GM18520 (cell line): ENCODE measurements at regions not wholly inside any gene's neighbourhood (a gene's known extent, or its start where the extent isn't known, plus 50 kb on each side); places are given as distances from the start of the nearest gene placed in this dataset.
"Not testable (repeated sequence)": the region's sequence is repeated elsewhere in the genome, so short reads cannot be mapped to it uniquely, and the experiment has no call there.

Experiments used
- ATAC-seq: cut with Tn5 transposase; IDR thresholded peaks from one replicate; pipeline ENCODE4 v1.9.1; 2021; ENCODE audit not compliant: unreplicated experiment

DNA sequence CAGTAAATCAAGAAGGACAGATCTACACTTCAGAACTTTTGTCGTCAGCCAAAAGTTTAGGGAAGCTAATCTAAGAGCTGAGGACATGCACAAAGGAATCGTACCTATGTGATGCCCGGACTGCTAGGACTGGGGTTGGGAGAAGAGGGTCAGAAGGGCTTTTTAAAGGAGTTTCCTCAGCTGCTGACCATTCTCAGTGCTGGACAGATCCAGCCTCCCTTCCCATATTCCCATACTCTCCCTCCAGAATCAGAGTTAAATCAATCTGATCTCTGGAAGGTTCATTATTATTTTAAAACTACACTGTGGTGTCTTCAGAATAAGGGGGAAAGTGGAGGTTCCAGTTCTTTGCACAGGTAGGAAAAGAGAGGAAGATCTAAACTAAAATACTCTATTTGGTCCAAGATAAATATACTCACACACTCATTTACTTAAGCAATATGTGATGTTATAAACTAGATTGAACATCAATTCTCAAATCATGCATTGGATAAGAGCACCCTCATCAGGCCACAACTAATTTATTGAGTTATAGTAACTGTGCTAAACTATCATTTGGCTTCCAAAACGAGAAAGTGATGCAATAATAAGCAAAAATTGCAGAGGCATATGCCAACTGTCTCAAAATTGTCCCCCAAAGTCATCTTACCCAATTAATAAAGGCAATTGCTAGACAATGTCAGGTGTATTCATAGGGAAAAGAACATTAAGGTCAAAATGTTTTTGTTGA, 124.7 kb downstream of the HNRNPD start:
- no peak for ATAC-seq

DNA sequence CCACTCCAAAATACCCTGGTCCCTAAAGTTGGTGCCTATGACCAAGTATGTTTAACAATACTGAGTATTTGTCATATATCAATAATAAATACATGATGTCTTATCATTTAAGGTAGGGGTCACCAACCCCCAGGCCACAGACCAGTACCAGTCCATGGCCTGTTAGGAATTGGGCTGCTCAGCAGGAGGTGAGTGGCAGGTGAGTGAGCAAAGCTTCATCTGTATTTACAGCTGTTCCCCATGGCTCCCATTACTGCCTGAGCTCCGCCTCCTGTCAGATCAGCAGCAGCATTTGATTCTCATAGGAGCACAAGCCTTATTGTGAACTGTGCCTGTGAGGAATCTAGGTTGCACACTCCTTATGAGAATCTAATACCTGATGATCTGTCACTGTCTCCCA, 126.2 kb downstream of the HNRNPD start:
- ATAC-seq: no peak

DNA sequence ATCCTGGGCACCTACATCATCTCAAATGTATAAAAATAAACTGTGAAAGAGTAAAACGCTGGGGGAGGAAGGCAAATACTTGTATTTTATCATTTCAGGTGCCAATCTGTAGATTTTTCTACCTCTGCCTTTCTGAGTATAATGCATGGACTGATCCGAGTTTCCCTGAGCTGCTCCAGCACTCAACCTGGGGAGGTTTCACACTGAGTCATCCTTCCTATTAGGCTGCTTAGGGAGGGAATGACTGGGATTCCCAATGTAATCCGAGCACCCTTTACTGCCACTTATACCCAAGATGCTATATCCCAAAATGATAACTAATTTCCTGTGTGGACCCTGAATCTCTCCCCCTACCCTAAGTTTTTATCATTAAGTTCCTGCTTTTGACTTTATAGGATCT, 126.6 kb downstream of the HNRNPD start:
- ATAC-seq: no peak

DNA sequence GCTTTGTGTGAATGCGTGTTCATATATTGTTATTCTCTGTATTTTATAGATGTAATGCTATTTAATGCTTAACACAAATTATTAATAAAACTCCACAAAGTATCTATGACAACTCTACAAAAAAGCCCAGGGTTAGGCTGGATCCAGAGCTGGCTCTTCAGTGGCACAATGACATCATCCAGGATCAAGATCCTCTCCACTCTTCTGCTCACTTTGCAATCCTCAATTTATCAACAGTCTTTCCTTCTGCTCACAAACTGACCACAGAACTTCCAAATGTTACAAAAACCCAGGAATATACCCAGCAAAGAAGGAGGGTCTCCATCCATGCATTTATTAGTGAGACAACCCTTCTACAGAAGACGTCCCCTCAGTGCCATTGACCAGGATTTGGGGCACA, 132.3 kb downstream of the HNRNPD start:
- no peak for ATAC-seq

DNA sequence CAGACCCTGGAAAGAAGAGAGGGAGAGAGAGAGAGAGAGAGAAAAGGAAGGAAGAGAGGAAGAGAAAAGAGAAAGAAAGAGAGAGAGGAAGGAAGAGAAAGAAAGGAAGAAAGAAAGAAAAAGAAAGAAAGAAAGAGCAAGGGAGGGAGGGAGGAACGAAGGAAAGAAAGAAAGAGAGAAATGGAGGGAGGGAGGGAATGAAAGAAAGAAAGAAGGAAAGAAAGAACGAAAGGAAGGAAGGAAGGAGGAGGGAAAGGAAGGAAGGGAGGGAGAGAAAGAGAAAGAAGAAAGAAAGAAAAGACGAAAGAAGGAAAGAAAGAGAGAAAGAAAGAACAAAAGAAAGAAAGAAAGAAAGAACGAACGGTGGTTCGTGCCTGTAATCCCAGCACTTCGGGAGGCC, 133.4 kb downstream of the HNRNPD start:
- ATAC-seq: no peak

DNA sequence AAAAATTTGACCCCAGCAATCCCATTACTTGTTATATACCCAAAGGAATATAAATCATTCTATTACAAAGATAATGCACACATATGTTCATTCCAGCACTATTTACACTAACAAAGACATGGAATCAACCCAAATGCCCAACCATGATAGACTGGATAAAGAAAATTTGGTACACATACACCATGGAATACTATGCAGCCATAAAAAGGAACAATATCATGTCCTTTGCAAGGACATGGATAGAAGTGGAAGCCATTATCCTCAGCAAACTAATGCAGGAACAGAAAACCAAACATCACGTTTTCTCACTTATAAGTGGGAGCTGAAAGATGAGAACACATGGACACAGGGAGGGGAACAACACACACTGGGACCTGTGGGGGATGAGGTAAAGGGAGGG, 136.6 kb downstream of the HNRNPD start:
- ATAC-seq: not testable (repeated sequence)

DNA sequence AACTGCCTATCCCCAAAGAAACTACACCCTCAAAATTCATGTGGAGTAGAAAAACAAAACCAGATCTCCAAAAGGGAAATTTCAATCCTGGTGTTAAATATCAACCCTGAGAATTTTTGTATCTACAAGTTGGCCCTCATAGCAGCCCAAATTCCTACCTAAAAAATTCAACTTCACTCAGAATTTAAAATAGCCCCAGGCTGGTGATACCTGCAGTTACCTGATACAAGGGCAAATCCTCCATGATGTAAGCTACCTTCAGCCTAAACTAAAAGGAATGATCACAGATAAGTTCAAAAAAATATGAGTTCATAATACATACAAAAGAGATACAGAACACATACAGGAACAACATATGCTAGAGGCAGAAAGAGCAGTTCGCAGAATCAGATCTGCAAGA, 138.4 kb downstream of the HNRNPD start:
- no peak for ATAC-seq

DNA sequence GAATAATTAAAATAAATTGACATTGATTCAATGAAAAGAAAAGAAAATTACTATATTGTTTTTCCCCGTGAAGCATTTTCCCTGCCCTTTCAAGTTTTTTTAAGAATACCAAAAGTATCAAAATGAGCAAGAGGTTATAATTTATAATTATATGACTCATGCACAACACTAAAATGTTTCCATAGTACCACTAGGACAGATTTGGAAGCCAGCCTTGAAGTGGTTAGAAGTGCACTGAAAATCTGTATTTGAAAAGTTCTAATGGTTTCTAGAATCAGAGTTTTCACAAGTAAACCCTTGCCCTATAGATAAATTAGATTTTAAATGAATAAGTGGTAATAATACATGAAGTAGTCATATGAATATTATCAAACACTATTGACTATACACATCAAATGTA, 140.9 kb downstream of the HNRNPD start:
- no peak for ATAC-seq

DNA sequence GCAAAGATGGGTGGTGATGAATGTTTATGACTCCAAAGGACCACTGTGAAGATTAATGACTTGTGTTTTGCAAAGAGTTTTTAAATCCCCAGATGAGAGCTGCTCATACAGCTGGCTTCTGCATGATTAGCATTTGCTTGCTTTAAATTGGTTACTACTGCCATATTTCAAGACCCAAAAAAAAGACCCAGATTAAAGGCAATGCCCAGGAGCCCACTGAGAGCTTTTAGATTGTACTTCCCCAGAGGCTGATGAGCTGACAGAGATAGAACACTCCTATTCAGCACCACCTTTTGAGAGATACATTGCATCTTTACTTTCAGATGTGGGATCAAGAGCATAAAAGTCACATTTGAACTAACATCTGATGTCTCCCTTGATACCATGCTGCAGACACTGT, 142.0 kb downstream of the HNRNPD start:
- no peak for ATAC-seq

DNA sequence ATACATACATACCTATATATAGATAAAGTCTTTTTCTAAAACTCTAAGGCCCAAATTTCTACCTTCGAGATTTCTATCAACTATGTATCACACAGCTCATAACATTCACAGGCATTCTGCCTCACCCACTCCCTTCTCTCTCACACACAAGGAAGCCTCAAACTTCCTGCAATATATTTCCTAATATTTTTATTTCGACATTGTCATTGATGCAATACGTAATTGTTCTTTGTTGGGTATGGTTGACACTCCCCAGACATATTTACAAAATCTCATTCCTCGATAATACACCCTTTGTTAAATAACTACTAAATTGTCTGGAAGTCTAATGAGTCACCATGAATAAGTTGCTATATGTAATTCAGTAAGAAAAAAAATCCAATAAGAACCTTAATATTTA, 143.5 kb downstream of the HNRNPD start:
- ATAC-seq: no peak

DNA sequence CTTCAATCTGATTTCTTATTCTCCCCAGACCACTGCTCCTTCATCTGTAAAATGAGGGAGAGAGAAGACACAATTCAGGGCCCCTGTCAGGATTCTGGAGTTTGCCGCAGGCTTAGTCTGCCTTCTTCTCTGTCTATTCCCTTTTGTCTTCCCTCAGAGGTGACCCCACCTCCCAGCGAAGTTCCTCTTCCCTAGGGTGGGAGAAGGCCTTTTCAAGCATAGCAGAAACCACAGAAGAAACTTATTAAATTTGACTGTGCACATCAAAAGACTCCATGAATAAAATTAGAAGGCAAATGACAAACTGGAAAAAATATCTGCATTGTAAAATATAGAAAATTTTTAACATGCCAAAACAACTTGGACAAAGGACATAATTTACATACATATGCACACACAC, 148.8 kb downstream of the HNRNPD start:
- no peak for ATAC-seq

DNA sequence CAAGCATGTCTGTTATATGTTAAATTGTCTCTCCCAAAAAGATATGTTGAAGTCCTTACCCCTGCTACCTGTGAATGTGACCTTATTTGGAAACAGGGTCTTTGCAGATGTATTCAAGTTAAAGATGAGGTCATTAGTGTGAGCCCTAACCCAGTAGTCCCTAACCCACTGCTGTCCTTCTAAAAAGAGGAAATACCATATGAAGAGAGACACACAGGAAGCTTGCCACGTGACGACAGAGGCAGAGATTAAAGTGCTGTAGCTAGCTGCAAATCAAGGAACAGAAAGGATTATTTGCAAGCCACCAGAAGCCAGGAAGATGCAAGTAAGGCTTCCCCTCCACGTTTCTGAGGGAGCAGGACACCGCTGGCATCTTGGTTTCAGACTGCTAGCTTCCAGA, 150.1 kb downstream of the HNRNPD start:
- no peak for ATAC-seq

DNA sequence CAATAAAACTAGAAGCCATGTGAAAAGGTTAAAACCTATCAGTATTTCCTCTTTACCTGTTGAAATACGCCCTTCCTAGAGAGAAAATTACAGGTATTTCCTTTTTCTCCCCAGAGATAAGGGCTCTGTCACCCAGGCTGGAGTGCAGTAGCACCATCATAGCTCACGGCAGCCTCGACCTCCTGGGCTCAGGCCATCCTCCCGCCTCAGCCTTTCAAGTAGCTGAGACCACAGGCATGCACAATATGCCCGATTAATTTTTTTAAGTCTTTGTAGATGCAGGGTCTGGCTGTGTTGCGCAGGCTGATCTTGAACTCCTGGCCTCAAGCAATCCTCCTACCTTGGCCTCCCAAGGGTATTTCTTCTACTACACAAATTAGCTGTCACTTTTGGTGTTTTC, 154.4 kb downstream of the HNRNPD start:
- ATAC-seq: no peak

DNA sequence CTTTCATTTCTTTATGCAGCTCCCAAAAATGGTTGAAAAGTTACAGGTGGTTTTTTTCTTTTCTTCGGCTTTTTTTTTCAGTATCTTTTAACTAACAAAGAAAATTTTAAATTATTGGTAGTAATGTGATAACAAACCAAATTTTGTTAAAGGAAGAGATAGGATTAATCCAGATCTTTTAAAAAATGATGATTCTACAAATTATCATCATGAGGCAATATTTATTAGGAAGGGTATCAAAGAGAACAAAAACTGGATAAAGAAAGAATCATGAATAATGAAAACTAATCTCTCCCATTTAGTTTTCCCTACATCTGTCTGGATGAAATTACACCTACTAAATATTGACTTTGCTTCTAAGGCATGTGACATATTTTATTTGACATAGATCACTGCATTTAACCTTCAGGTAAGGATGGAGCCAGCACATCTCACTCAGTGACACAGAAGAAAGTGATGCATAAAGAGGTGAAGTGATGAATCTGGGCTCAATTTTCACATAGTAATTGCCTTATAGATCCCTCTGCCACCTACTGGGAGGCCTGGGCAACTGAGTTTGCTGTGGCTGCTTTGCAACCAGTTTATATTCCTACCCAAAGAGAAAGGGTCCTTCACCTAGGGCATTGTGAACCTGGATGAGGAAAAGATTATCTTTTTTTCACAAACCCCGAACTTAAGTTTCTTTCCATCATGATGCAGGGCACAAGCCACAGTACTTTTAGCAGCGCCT, 155.6 kb downstream of the HNRNPD start:
- ATAC-seq: no peak

DNA sequence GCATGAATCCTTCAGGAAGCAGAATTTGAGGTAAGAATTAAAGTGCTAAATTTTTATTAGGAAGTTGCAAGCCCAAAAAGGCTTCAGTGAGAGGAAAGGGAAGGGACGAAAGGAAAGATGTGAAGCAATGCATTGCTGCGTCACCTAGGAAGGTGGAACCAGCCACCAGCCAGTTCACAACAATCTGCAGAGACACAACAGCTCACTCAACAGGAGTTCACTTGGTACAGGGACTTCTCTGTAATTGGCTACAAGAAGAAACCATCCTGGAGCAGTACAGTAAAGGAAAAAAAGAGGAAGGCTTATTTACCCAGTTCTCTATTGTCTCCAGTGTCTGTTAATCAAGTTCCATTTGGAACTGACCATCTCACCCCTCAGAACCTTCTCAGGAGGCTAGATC, 157.6 kb downstream of the HNRNPD start:
- ATAC-seq: no peak

DNA sequence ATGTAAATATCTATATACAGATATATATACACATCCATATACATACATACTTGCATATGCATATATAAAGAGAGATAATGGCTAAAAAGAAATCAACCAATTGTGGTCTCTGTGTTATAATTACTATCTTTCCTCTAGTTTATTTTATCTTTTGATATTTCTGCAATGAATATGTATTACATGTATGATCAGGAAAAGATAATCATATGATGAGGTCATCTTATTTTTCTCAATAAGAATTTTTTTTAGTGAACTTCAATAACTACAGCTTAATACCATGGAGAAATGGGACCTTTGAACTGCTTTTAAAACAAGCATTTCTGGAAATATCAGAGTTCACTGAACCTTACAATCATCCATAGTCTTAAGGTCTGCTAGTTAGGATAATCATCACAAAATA, 158.0 kb downstream of the HNRNPD start:
- ATAC-seq: no peak

DNA sequence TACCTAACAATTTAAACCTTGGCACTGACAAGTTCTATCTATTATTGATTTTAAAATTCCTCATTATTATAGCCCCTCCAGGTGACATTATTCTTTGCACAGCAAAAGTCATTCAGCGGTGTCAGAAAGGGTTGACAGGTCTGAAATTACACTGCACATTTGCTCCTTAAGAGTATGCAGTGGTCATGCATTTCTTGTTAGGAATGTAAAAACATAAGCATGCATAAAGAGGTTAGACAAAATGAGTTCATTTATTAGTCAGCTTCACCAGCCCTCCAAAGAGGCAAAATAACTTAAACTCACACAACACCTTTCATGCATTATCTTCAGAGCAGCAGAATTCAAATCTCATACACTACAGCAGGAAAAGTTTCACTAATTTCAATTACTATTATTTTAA, 158.8 kb downstream of the HNRNPD start:
- ATAC-seq: no peak

DNA sequence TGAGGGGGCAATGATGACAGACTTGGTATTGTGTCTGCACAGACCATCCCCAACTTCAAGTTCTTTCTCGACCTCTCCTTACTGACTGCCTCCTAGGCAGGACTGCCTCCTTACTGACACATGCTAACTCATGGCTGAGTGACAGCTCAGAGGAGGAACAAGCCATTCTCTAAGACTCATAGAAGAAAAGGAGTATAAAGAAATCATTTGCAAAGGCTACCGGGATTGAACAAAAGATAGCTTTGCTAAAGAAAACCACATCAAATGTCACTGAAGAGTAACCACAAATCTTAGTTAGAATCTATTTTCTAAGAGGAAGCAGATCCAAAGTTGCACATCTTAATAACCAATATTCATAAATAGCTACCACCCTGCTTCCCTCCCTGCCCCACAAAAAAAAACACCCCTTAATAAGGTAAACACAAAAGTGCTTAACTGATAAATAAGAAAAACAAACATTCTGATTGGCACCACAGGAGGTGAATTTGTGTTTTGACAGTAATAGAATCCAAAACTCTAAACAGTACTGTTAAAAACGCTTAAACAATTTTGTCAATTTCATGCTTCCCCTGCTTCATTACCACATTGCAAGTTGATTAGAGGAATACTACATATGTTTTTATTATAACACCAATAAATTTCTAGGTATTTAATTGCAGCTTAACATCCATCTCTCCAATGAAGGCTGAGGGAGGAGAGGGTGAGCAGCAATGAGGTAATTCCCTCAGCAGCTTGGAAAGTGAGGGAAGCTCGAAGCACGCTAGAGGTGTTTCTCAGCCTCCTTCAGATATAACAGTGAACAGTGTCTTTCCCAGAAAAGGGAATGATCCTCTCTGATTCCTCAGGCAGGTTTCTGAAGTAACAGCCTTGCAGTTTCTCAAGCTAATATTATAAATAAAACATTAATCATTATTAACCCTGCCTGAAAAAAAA, 160.0 kb downstream of the HNRNPD start:
- no peak for ATAC-seq

DNA sequence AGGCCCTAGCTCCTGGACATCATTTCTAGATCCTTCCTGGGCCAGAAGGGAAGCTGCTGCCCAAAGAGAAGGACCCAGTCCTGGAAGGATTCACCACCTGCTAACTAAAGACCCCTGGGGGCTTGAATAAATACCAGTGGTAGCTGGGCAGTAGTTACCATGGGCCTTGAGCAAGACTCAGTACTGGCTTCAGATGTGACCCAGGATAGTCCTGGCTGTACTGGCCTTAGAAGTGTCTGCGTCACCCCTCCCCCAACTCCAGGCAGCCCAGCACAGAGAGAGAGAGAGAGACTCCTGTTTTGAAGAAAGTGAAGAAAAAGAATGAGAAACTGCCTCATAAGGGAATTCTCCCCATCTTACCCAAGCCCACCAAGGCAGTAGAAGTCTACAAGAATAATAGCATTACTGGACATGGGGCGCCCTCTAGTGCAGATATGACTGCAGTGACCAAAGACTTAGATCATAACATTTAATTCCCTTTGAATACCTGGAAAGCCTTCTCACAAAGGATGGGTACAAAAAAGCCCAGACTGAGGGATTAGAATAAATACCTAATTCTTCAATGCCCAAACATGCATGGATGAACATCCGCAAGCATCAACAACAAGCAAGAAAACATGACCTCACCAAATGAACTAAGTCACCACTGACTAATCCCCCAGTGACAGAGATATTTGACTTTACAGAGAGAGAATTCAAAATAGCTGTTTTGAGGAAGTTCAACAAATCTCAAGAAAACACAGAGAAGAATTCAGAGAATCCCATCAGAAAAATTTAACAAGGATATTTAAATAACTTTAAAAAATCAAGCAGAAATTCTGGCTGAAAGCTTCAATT, 171.8 kb downstream of the HNRNPD start:
- ATAC-seq: no peak

DNA sequence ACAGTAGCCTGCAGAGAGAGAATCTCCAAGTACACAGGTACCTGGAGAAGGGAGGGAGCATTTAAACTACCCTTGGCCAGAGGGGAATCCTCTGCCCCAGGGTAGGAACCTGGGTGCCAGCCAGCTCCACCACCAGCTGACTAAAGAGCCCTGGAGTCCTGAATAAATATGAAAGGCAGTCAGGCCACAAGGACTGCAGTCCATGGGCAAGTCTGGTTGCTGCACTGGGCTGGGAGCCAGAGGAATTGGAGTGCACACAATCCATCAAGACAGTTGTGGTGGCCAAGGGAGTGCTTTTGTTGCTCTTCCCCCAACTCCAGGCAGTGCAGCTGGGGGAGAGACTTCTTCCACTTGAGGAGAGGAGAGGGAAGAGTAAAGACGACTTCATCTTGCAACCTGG, 172.5 kb downstream of the HNRNPD start:
- no peak for ATAC-seq

DNA sequence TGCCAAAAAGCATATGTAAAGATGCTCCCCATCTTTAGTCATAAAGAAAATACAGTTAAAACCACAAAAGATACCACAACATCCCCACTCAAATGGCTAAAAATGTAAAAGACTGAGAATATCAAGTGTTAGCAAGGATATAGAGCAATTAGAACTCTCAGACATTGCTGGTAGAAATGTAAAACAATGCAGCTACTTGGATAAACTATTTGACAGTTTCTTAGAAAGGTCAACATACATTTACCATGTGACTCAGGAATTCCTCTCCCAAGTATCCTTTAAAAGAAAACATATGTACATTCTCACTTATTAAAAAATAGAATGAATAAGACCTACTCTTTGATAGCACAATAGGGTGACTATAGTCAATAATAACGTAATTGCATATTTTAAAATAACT, 173.7 kb downstream of the HNRNPD start:
- ATAC-seq: no peak
